Vagina (tissue), 2 donors: ENCODE measurements at regions not wholly inside any gene's neighbourhood (a gene's known extent, or its start where the extent isn't known, plus 50 kb on each side); places are given as distances from the start of the nearest gene placed in this dataset.

Experiments used
- CTCF ChIP-seq, 3 experiments: fragments of 450-650 bp in 2 of 3; fragments of 200-600 bp in 1 of 3; sonication (generic) in 1 of 3; IDR thresholded peaks; one replicate each; pipeline ENCODE4 v1.5.1; 2017 to 2019; ENCODE audit warnings: antibody characterized with exemption in 3 of 3, mild to moderate bottlenecking in 2 of 3, moderate library complexity in 2 of 3
- POLR2A ChIP-seq, 2 donors: fragments of 450-650 bp; IDR thresholded peaks; one replicate each; pipeline ENCODE4 v1.6.1; 2017; ENCODE audit warnings: antibody characterized with exemption in 2 of 2, mild to moderate bottlenecking in 2 of 2, moderate library complexity in 2 of 2

GRCh38 chr2:149738767-149739166 is 151.2 kb upstream of the MMADHC start:
- no peak for TF ChIP-seq POLR2A (IDR thresholded peaks at IDR 0.05)
- no peak for TF ChIP-seq CTCF (IDR thresholded peaks at IDR 0.05)
